ENCODE measurements at regions not wholly inside any gene's neighbourhood (a gene's known extent, or its start where the extent isn't known, plus 50 kb on each side); places are given as distances from the start of the nearest gene placed in this dataset.

GRCh38 chr3:43913036-43913948, 222.6 kb downstream of the ABHD5 start:
- DNase-seq (ENCODE audit: low spot score) = no peak
- no peak for TF ChIP-seq CTCF (IDR thresholded peaks at IDR 0.05)
- no peak overlapping the region for H3K27ac Mint-ChIP-seq (ENCODE audit: unreplicated experiment)
- H3K36me3 Mint-ChIP-seq (ENCODE audit: low read depth) = no peaks in the 10 kb centered on the region
- H3K27me3 Mint-ChIP-seq (ENCODE audit: low read depth) = no peaks in the 10 kb centered on the region
- no peaks in the 10 kb centered on the region for H3K4me1 Mint-ChIP-seq (ENCODE audit: low read depth)
- H3K4me3 Mint-ChIP-seq (ENCODE audit: unreplicated experiment) = no peak overlapping the region
- H3K9me3 Mint-ChIP-seq (ENCODE audit: low read depth) = no peaks in the 10 kb centered on the region

- no peaks in the 10 kb centered on the region for H3K36me3 Mint-ChIP-seq (ENCODE audit: low read depth)
- no peaks in the 10 kb centered on the region for H3K9me3 Mint-ChIP-seq (ENCODE audit: low read depth)
- H3K4me1 Mint-ChIP-seq (ENCODE audit: low read depth) = no peaks in the 10 kb centered on the region
- no peak overlapping the region for H3K4me3 Mint-ChIP-seq (ENCODE audit: unreplicated experiment)
- TF ChIP-seq CTCF (IDR thresholded peaks at IDR 0.05) = no peak
- no peak overlapping the region for H3K27ac Mint-ChIP-seq (ENCODE audit: unreplicated experiment)
- H3K27me3 Mint-ChIP-seq (ENCODE audit: low read depth) = no peaks in the 10 kb centered on the region
- no peak for DNase-seq (ENCODE audit: low spot score)
These were observed 223.5 kb downstream of the ABHD5 start for GRCh38 chr3:43914269-43914668.

- Mint-ChIP-seq H3K4me1 (ENCODE audit: low read depth) (no peaks in the 10 kb centered on the region), H3K9me3 (ENCODE audit: low read depth) (no peaks in the 10 kb centered on the region), H3K4me3 (ENCODE audit: unreplicated experiment) (no peak overlapping the region), H3K27me3 (ENCODE audit: low read depth) (no peaks in the 10 kb centered on the region), H3K27ac (ENCODE audit: unreplicated experiment) (no peak overlapping the region), H3K36me3 (ENCODE audit: low read depth) (no peaks in the 10 kb centered on the region)
- no peak for DNase-seq (ENCODE audit: low spot score)
- no peak for TF ChIP-seq CTCF (IDR thresholded peaks at IDR 0.05)
These were observed 224.8 kb downstream of the ABHD5 start for GRCh38 chr3:43915546-43915945.

GRCh38 chr3:43917361-43917760, 226.6 kb downstream of the ABHD5 start:
- peaks cover 4% of the 10 kb centered on the region for H3K27me3 Mint-ChIP-seq (ENCODE audit: low read depth)
- no peak for TF ChIP-seq CTCF (IDR thresholded peaks at IDR 0.05)

GRCh38 chr3:43919029-43919428, 228.3 kb downstream of the ABHD5 start:
- Mint-ChIP-seq H3K36me3 (ENCODE audit: low read depth) (no peaks in the 10 kb centered on the region), H3K27ac (ENCODE audit: unreplicated experiment) (no peak overlapping the region), H3K4me1 (ENCODE audit: low read depth) (peaks cover 12% of the 10 kb centered on the region), H3K9me3 (ENCODE audit: low read depth) (no peaks in the 10 kb centered on the region), H3K4me3 (ENCODE audit: unreplicated experiment) (no peak overlapping the region), H3K27me3 (ENCODE audit: low read depth) (peaks cover 5% of the 10 kb centered on the region)
- DNase-seq (ENCODE audit: low spot score) = no peak
- no peak for TF ChIP-seq CTCF (IDR thresholded peaks at IDR 0.05)

More at GRCh38 chr3:43917361-43917760, 226.6 kb downstream of the ABHD5 start:
- no peak overlapping the region for H3K4me3 Mint-ChIP-seq (ENCODE audit: unreplicated experiment)
- no peak for DNase-seq (ENCODE audit: low spot score)
- H3K9me3 Mint-ChIP-seq (ENCODE audit: low read depth) = no peaks in the 10 kb centered on the region
- H3K27ac Mint-ChIP-seq (ENCODE audit: unreplicated experiment) = no peak overlapping the region
- H3K36me3 Mint-ChIP-seq (ENCODE audit: low read depth) = no peaks in the 10 kb centered on the region
- peaks cover 12% of the 10 kb centered on the region for H3K4me1 Mint-ChIP-seq (ENCODE audit: low read depth)

Data from chondrocyte (in vitro differentiated cells).